SU-DHL-6 (cell line): ENCODE measurements at regions not wholly inside any gene's neighbourhood (a gene's known extent, or its start where the extent isn't known, plus 50 kb on each side); places are given as distances from the start of the nearest gene placed in this dataset.
"Not testable (repeated sequence)": the region's sequence is repeated elsewhere in the genome, so short reads cannot be mapped to it uniquely, and the experiment has no call there.

Source experiments
- H2AFZ ChIP-seq: fragments of 200-600 bp; sonication (generic); 2 replicates; pipeline ENCODE4 v1.6.1; 2014; ENCODE audit warnings: low read depth, mild to moderate bottlenecking, moderate library complexity, mixed read lengths, antibody characterized with exemption, low read length; ENCODE audit not compliant: severe bottlenecking
- H3F3A ChIP-seq: fragments of 200-600 bp; shearing (Covaris generic); 2 replicates; pipeline ENCODE4 v1.6.0; 2016; ENCODE audit warnings: antibody characterized with exemption, mild to moderate bottlenecking; ENCODE audit not compliant: insufficient read depth
- H3K27ac ChIP-seq: fragments of 200-600 bp; sonication (generic); 2 replicates; pipeline ENCODE4 v1.5.1; 2016; ENCODE audit warnings: low read depth, mild to moderate bottlenecking, low read length, moderate library complexity, mixed read lengths
- H3K27me3 ChIP-seq: fragments of 200-600 bp; sonication (generic), shearing (Covaris generic); 2 replicates; pipeline ENCODE4 v1.6.0; 2014; ENCODE audit warnings: mild to moderate bottlenecking, low read length
- H3K36me3 ChIP-seq: fragments of 200-600 bp; sonication (generic); 2 replicates; pipeline ENCODE4 v1.6.1; 2014; ENCODE audit warnings: mild to moderate bottlenecking, low read length, mixed read lengths
- H3K4me2 ChIP-seq: fragments of 300-600, 200-600 bp; shearing (Covaris generic), sonication (generic); 2 replicates; pipeline ENCODE4 v1.6.0; 2014; ENCODE audit warnings: low read length, low read depth, mild to moderate bottlenecking; ENCODE audit not compliant: poor library complexity, severe bottlenecking
- H3K4me3 ChIP-seq: fragments of 200-600 bp; sonication (generic); 2 replicates; pipeline ENCODE4 v1.5.1; 2014; ENCODE audit warnings: antibody characterized with exemption, low read length, mild to moderate bottlenecking, mixed read lengths; ENCODE audit not compliant: insufficient read depth, poor library complexity, severe bottlenecking
- H3K79me2 ChIP-seq: fragments of 200-600 bp; sonication (generic); 2 replicates; pipeline ENCODE4 v1.6.1; 2014; ENCODE audit warnings: mild to moderate bottlenecking, low read length, moderate library complexity; ENCODE audit not compliant: insufficient read depth
- H3K9ac ChIP-seq: fragments of 200-600 bp; sonication (generic); 2 replicates; pipeline ENCODE4 v1.7.0; 2014; ENCODE audit warnings: mild to moderate bottlenecking, low read length
- H3K9me2 ChIP-seq: fragments of 200-600 bp; sonication (generic); replicated peaks from 2 replicates; pipeline ENCODE4 v1.6.1; 2014; ENCODE audit warnings: low read length; ENCODE audit not compliant: insufficient read depth
- H3K9me3 ChIP-seq: fragments of 200-600 bp; sonication (generic); 2 replicates; pipeline ENCODE4 v1.6.1; 2014; ENCODE audit warnings: low read length, mixed read lengths; ENCODE audit not compliant: insufficient read depth
- H4K20me1 ChIP-seq: fragments of 200-600 bp; sonication (generic); 2 replicates; pipeline ENCODE4 v1.6.1; 2014; ENCODE audit warnings: low read depth, mild to moderate bottlenecking, antibody characterized with exemption, low read length, moderate library complexity, mixed read lengths
- EZH2phosphoT487 ChIP-seq: fragments of 200-600 bp; sonication (generic), shearing (Covaris generic); conservative IDR thresholded peaks from 2 replicates; pipeline ENCODE4 v1.6.1; 2018; ENCODE audit warnings: mild to moderate bottlenecking, antibody characterized with exemption, low read length, moderate library complexity, mixed read lengths
- TF ChIP-seq, protein P1 (sequence below): fragments of 200-600 bp; sonication (generic); IDR thresholded peaks from one replicate; pipeline ENCODE4 v1.5.1; 2017; ENCODE audit warnings: antibody characterized with exemption, mild to moderate bottlenecking, low read length, moderate library complexity; ENCODE audit not compliant: insufficient read depth, poor library complexity, severe bottlenecking

DNA sequence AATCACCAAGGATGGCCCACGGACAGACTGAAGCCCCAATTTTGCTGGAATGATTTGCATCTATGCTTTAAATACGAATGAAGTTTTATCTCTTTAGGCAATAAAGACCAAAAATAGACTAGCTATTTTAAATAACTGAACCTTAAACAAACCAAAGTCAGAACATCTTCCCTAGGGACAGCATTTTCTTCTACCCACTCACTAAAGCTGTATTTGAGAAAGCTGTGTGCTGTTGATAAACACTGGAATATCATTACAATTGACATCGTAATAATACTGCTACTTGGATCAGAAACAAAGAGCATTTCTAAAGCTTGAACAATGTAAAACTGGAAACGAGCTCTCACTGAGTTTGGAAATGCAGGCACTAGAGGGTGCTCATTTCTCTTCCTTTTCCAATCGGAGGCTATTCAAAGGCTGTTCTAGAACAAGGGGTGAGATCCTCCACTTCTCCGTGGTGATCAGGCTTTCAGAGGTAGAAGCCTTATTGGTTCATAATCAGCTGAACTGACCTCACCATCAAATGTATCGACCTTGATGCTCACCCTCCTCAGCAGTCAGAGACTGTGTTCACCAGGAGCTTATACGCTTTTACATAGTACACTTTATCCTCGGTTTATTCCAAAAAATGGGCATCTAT, 225.3 kb upstream of the PRSS1 start:
- no peaks in the 10 kb centered on the region for H3F3A ChIP-seq
- H3K9me3 ChIP-seq, result no peaks in the 10 kb centered on the region
- H3K27me3 ChIP-seq, result no peaks in the 10 kb centered on the region
- TF ChIP-seq EZH2phosphoT487, result no peak
- TF ChIP-seq, protein P1, sequence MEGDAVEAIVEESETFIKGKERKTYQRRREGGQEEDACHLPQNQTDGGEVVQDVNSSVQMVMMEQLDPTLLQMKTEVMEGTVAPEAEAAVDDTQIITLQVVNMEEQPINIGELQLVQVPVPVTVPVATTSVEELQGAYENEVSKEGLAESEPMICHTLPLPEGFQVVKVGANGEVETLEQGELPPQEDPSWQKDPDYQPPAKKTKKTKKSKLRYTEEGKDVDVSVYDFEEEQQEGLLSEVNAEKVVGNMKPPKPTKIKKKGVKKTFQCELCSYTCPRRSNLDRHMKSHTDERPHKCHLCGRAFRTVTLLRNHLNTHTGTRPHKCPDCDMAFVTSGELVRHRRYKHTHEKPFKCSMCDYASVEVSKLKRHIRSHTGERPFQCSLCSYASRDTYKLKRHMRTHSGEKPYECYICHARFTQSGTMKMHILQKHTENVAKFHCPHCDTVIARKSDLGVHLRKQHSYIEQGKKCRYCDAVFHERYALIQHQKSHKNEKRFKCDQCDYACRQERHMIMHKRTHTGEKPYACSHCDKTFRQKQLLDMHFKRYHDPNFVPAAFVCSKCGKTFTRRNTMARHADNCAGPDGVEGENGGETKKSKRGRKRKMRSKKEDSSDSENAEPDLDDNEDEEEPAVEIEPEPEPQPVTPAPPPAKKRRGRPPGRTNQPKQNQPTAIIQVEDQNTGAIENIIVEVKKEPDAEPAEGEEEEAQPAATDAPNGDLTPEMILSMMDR, result no peak
- H4K20me1 ChIP-seq, result no peaks in the 10 kb centered on the region
- H3K4me3 ChIP-seq, result no peak overlapping the region
- no peak overlapping the region for H3K27ac ChIP-seq
- H2AFZ ChIP-seq, result no peak overlapping the region
- H3K9me2 ChIP-seq, result no peaks in the 10 kb centered on the region
- no peak overlapping the region for H3K9ac ChIP-seq
- H3K36me3 ChIP-seq, result no peaks in the 10 kb centered on the region
- no peak overlapping the region for H3K4me2 ChIP-seq
- H3K79me2 ChIP-seq, result no peaks in the 10 kb centered on the region

DNA sequence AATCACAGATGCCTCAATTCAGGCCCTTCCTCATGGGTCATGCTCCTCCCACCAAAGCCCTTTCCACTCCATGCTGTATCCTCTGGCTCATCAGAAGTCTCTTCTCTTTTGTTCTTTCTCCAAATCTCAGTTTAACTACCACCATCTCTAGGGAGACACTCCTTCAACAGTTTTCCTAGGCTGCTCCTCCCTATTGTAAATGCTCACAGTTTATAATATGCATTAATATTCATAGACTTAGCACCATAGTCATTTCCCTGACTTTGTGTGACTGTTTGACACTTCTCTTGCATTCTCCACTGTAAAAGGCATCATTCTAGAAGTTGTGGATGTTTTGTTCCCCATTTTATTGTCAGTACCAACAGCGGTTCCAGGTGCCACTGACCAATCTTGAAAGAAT, 226.5 kb upstream of the PRSS1 start:
- Histone ChIP-seq H3K27me3 (no peaks in the 10 kb centered on the region), H4K20me1 (no peaks in the 10 kb centered on the region), H3K4me2 (no peak overlapping the region), H3F3A (no peaks in the 10 kb centered on the region), H3K9me2 (no peaks in the 10 kb centered on the region), H3K79me2 (no peaks in the 10 kb centered on the region), H3K9me3 (no peaks in the 10 kb centered on the region), H3K4me3 (no peak overlapping the region), H2AFZ (no peak overlapping the region), H3K27ac (no peak overlapping the region), H3K36me3 (no peaks in the 10 kb centered on the region), H3K9ac (no peak overlapping the region)
- no peak for TF ChIP-seq EZH2phosphoT487
- TF ChIP-seq, protein P1, result no peak

DNA sequence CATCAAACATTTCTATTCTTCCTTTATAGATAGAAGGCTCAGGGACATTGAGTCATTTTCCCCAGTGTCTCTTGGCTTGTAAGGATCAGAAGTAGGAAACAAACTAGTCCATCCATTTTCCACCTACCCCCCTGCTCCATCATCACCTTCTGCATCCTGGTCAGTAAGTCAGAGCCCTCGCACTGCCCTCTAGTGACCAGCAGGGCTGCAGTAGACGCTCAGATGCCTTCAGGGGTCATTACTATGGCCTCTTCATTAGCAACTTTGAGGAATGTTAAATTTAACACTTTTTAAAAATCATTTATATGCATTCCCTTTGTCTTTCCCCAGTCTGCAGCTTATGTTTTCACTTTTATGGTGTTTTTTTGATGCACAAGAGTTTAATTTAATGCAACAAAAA, 228.4 kb upstream of the PRSS1 start:
- not testable (repeated sequence) for H3K27ac ChIP-seq, H3K4me3 ChIP-seq, H2AFZ ChIP-seq, H3K36me3 ChIP-seq, H3K9me2 ChIP-seq, H3K79me2 ChIP-seq, H3K9ac ChIP-seq, H3K27me3 ChIP-seq, H3F3A ChIP-seq, H3K9me3 ChIP-seq, H4K20me1 ChIP-seq, H3K4me2 ChIP-seq
- TF ChIP-seq, protein P1, result peak; percentile 15

GRCh38 chr7:142520455-142520854, 228.8 kb upstream of the PRSS1 start:
- not testable (repeated sequence) for H3K9ac ChIP-seq, H3K27ac ChIP-seq, H4K20me1 ChIP-seq, H3K4me3 ChIP-seq, H2AFZ ChIP-seq, H3K9me3 ChIP-seq, H3K4me2 ChIP-seq, H3K9me2 ChIP-seq, H3K27me3 ChIP-seq, H3F3A ChIP-seq, H3K79me2 ChIP-seq, H3K36me3 ChIP-seq
